ENCODE measurements at regions not wholly inside any gene's neighbourhood (a gene's known extent, or its start where the extent isn't known, plus 50 kb on each side); places are given as distances from the start of the nearest gene placed in this dataset.

DNA sequence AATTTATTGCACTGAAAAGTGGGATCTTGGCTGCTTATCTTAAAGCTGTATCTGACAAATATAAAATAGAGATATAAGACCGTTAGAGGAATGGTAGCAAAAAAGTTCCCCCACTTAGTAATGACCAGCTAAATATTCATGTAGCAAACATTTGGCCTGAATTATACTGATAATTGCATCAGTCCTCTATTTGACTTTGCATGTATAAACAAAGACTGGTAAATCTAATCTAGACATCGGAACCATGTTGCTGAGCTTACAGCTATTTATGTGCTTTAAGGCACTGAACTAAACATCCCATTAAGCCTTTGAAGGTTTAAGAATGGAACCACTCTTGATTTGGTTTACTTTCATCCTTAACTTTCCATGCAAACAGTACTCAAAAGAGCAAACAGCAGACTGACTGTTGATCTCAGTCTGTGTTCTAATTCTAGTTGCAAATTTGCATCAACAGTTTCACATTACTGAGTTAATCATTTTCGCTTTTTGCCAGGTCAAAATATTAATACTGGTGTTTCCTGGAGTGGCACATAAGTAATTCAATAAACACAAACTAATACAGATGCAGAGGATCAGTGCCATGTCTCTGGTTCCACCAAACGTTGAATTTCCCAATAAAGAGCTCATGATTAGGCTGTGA lies 203.5 kb upstream of the HTR2A start:
- 67 to 76% methylated on average over 4 of the region's 4 CpGs for WGBS, 2 donors
- Histone ChIP-seq H3K4me1 (no peaks in the 10 kb centered on the region), H3K9me3 (no peaks in the 10 kb centered on the region), H3K4me3 (no peak overlapping the region), H3K27me3 (no peaks in the 10 kb centered on the region), H3K36me3 (ENCODE audit: low read depth, missing control alignments) (no peaks in the 10 kb centered on the region), H3K27ac (no peak overlapping the region)
- no peak for DNase-seq
- intact Hi-C loops (cut with DNase I; ENCODE audit: low total_unique reads) = no loop called here
- TF ChIP-seq CTCF (IDR thresholded peaks at IDR 0.05) (no peak), POLR2A (IDR thresholded peaks at IDR 0.05) (no peak)

DNA sequence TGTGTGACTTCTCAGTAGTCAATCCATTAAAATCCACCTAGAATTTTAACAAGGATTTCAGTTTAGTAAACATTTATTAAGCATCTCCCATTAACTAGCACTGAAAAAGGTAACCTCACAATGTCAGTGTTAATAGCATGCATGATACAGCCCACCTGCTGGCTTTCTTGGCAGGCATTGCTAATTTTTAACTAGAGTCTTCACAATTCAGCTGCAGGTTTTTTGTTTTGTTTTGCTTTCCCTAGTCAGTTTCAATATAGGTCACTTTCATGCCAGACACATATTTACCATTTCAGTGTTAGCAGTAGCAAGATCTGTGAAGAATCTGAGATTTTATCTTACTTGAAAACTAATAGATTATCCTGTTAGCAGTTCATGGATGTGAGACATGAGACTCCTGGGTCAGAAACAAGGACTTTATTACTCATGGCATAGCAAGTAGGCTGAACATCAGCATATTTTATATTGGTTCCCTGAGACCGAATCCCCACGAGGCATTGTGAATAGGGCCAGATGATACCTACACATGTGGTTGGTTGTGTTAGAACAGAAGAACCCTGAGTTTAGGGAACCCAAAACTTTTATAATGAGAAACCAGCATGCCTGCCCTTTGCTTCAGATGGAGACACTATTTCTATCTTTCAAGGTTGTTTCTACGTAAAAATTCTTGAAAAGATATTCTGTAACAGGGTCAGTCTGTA lies 198.0 kb upstream of the HTR2A start:
- Histone ChIP-seq H3K27me3 (no peaks in the 10 kb centered on the region), H3K27ac (no peak overlapping the region), H3K36me3 (ENCODE audit: low read depth, missing control alignments) (no peaks in the 10 kb centered on the region), H3K4me3 (no peak overlapping the region), H3K9me3 (no peaks in the 10 kb centered on the region), H3K4me1 (no peaks in the 10 kb centered on the region)
- no peak for DNase-seq
- intact Hi-C loops (cut with DNase I; ENCODE audit: low total_unique reads) = no loop called here
- WGBS, 2 donors = 27 to 50% methylated on average over 3 of the region's 3 CpGs
- no peak for TF ChIP-seq POLR2A (IDR thresholded peaks at IDR 0.05)
- no peak for TF ChIP-seq CTCF (IDR thresholded peaks at IDR 0.05)

- TF ChIP-seq CTCF (IDR thresholded peaks at IDR 0.05) = no peak
- no peak for TF ChIP-seq POLR2A (IDR thresholded peaks at IDR 0.05)
- intact Hi-C loops (cut with DNase I; ENCODE audit: low total_unique reads) = no loop called here
- 83 to 84% methylated on average over 2 of the region's 2 CpGs for WGBS, 2 donors
Observed at GRCh38 chr13:47092202-47092601, 195.3 kb upstream of the HTR2A start.

GRCh38 chr13:47087841-47088240 lies 191.0 kb upstream of the HTR2A start:
- H3K4me1 ChIP-seq = no peaks in the 10 kb centered on the region
- TF ChIP-seq POLR2A (IDR thresholded peaks at IDR 0.05) (no peak), CTCF (IDR thresholded peaks at IDR 0.05) (no peak)
- H3K27me3 ChIP-seq = no peaks in the 10 kb centered on the region
- WGBS, 2 donors = 38 to 68% methylated on average over 1 of the region's 1 CpG
- no peak overlapping the region for H3K4me3 ChIP-seq
- intact Hi-C loops (cut with DNase I; ENCODE audit: low total_unique reads) = no loop called here
- no peaks in the 10 kb centered on the region for H3K9me3 ChIP-seq
- no peak overlapping the region for H3K27ac ChIP-seq
- H3K36me3 ChIP-seq (ENCODE audit: low read depth, missing control alignments) = no peaks in the 10 kb centered on the region
- DNase-seq = no peak

More at GRCh38 chr13:47092202-47092601, 195.3 kb upstream of the HTR2A start:
- Histone ChIP-seq H3K27me3 (no peaks in the 10 kb centered on the region), H3K36me3 (ENCODE audit: low read depth, missing control alignments) (no peaks in the 10 kb centered on the region), H3K4me3 (no peak overlapping the region), H3K27ac (no peak overlapping the region), H3K9me3 (no peaks in the 10 kb centered on the region), H3K4me1 (no peaks in the 10 kb centered on the region)
- no peak for DNase-seq

- Histone ChIP-seq H3K27me3 (no peaks in the 10 kb centered on the region), H3K9me3 (no peaks in the 10 kb centered on the region), H3K36me3 (ENCODE audit: low read depth, missing control alignments) (no peaks in the 10 kb centered on the region), H3K27ac (no peak overlapping the region), H3K4me1 (no peaks in the 10 kb centered on the region), H3K4me3 (no peak overlapping the region)
- DNase-seq = no peak
- 73 to 75% methylated on average over 3 of the region's 3 CpGs for WGBS, 2 donors
- TF ChIP-seq CTCF (IDR thresholded peaks at IDR 0.05) = no peak
- TF ChIP-seq POLR2A (IDR thresholded peaks at IDR 0.05) = no peak
- intact Hi-C loops (cut with DNase I; ENCODE audit: low total_unique reads) = no loop called here
Observed at GRCh38 chr13:47087241-47087640, 190.4 kb upstream of the HTR2A start.
